Astrocyte (in vitro differentiated cells and primary cell): ENCODE measurements at regions not wholly inside any gene's neighbourhood (a gene's known extent, or its start where the extent isn't known, plus 50 kb on each side); places are given as distances from the start of the nearest gene placed in this dataset.

Experiments
- DNase-seq: peaks from one replicate; pipeline ENCODE4 v3.0.0-alpha.2; 2010; ENCODE audit warnings: low read depth
- FAIRE-seq: peaks from 2 replicates; lab custom pipeline; 2011; peaks lifted over from hg19 to GRCh38; lab: Jason Lieb, UNC
- H2AFZ ChIP-seq: 2 replicates; pipeline ENCODE4 v1.6.0; 2012; ENCODE audit warnings: low read depth, low read length, inconsistent platforms
- H3K27ac ChIP-seq: 2 replicates; pipeline ENCODE4 v1.5.1; 2011; ENCODE audit warnings: low read depth, low read length, inconsistent platforms
- H3K27me3 ChIP-seq: 2 replicates; pipeline ENCODE4 v1.6.0; 2011; ENCODE audit warnings: low read length, inconsistent platforms; ENCODE audit not compliant: insufficient read depth
- H3K36me3 ChIP-seq: 2 replicates; pipeline ENCODE4 v1.5.1; 2011; ENCODE audit warnings: low read length, inconsistent platforms; ENCODE audit not compliant: insufficient read depth
- H3K4me1 ChIP-seq: 2 replicates; pipeline ENCODE4 v1.5.1; 2011; ENCODE audit warnings: low read length, inconsistent platforms; ENCODE audit not compliant: insufficient read depth
- H3K4me2 ChIP-seq: 2 replicates; pipeline ENCODE4 v1.6.0; 2012; ENCODE audit warnings: low read length, inconsistent platforms
- H3K4me3 ChIP-seq: 2 replicates; pipeline ENCODE4 v1.5.1; 2011; ENCODE audit warnings: low read depth, mild to moderate bottlenecking, low read length, inconsistent platforms; ENCODE audit not compliant: insufficient read depth
- H3K79me2 ChIP-seq: 2 replicates; pipeline ENCODE4 v1.6.0; 2012; ENCODE audit warnings: mild to moderate bottlenecking, low read length, inconsistent platforms; ENCODE audit not compliant: insufficient read depth
- H3K9ac ChIP-seq: 2 replicates; pipeline ENCODE4 v1.6.0; 2012; ENCODE audit warnings: mild to moderate bottlenecking, low read length, inconsistent platforms
- H3K9me3 ChIP-seq: 2 replicates; pipeline ENCODE4 v1.5.1; 2012; ENCODE audit warnings: low read depth, mild to moderate bottlenecking, low read length, inconsistent platforms; ENCODE audit not compliant: insufficient read depth
- H4K20me1 ChIP-seq: 2 replicates; pipeline ENCODE4 v1.6.0; 2012; ENCODE audit warnings: low read length, inconsistent platforms; ENCODE audit not compliant: insufficient read depth
- H3K27ac Mint-ChIP-seq: one replicate; pipeline ENCODE4 v1.8.0; 2021; ENCODE audit warnings: mild to moderate bottlenecking, mixed read lengths; ENCODE audit not compliant: unreplicated experiment
- H3K27me3 Mint-ChIP-seq: one replicate; pipeline ENCODE4 v1.8.0; 2021; ENCODE audit warnings: low read depth, mixed read lengths; ENCODE audit not compliant: unreplicated experiment
- H3K36me3 Mint-ChIP-seq: one replicate; pipeline ENCODE4 v1.8.0; 2021; ENCODE audit warnings: low read depth, mixed read lengths; ENCODE audit not compliant: unreplicated experiment
- H3K4me1 Mint-ChIP-seq: one replicate; pipeline ENCODE4 v1.8.0; 2021; ENCODE audit warnings: low read depth, mixed read lengths; ENCODE audit not compliant: unreplicated experiment
- H3K4me3 Mint-ChIP-seq: one replicate; pipeline ENCODE4 v1.8.0; 2021; ENCODE audit warnings: mild to moderate bottlenecking, moderate library complexity, mixed read lengths; ENCODE audit not compliant: unreplicated experiment
- H3K9me3 Mint-ChIP-seq: one replicate; pipeline ENCODE4 v1.8.0; 2021; ENCODE audit warnings: mild to moderate bottlenecking, mixed read lengths; ENCODE audit not compliant: unreplicated experiment
- CTCF ChIP-seq: IDR thresholded peaks from 2 replicates; pipeline ENCODE4 v1.5.1; 2011; ENCODE audit warnings: low read depth, mild to moderate bottlenecking, inconsistent platforms, low read length, moderate library complexity; ENCODE audit not compliant: insufficient read depth
- EZH2 ChIP-seq: IDR thresholded peaks from 2 replicates; pipeline ENCODE4 v1.6.1; 2012; ENCODE audit warnings: mild to moderate bottlenecking, low read length, inconsistent platforms; ENCODE audit not compliant: insufficient read depth

GRCh38 chr12:75913502-75914351 is 117.8 kb downstream of the PHLDA1 start:
- H3K4me2 ChIP-seq = no peak overlapping the region
- Mint-ChIP-seq H3K4me3 (no peak overlapping the region), H3K27ac (no peak overlapping the region), H3K4me1 (no peaks in the 10 kb centered on the region), H3K27me3 (no peaks in the 10 kb centered on the region), H3K36me3 (no peaks in the 10 kb centered on the region), H3K9me3 (no peaks in the 10 kb centered on the region)
- H4K20me1 ChIP-seq = no peaks in the 10 kb centered on the region
- no peaks in the 10 kb centered on the region for H3K9me3 ChIP-seq
- DNase-seq = peak; percentile 46
- H3K4me1 ChIP-seq = peaks cover 2% of the 10 kb centered on the region
- no peaks in the 10 kb centered on the region for H3K36me3 ChIP-seq
- H2AFZ ChIP-seq = peak overlapping the region; percentile 39
- no peak overlapping the region for H3K4me3 ChIP-seq
- FAIRE-seq = no peak
- H3K79me2 ChIP-seq = no peaks in the 10 kb centered on the region
- H3K27me3 ChIP-seq = no peaks in the 10 kb centered on the region
- TF ChIP-seq EZH2 = no peak
- no peak for TF ChIP-seq CTCF
- H3K27ac ChIP-seq = no peak overlapping the region
- no peak overlapping the region for H3K9ac ChIP-seq

GRCh38 chr12:75909714-75910656 is 121.6 kb downstream of the PHLDA1 start:
- H3K4me3 Mint-ChIP-seq = no peak overlapping the region
- H3K4me1 Mint-ChIP-seq = no peaks in the 10 kb centered on the region
- H3K27me3 ChIP-seq = no peaks in the 10 kb centered on the region
- no peaks in the 10 kb centered on the region for H3K27me3 Mint-ChIP-seq
- H2AFZ ChIP-seq = no peak overlapping the region
- FAIRE-seq (no peak), DNase-seq (no peak)
- no peak for TF ChIP-seq CTCF
- no peak for TF ChIP-seq EZH2
- no peaks in the 10 kb centered on the region for H4K20me1 ChIP-seq
- peaks cover 3% of the 10 kb centered on the region for H3K4me1 ChIP-seq
- H3K9ac ChIP-seq = no peak overlapping the region
- H3K36me3 ChIP-seq = no peaks in the 10 kb centered on the region
- no peak overlapping the region for H3K4me3 ChIP-seq
- H3K27ac ChIP-seq = no peak overlapping the region
- H3K9me3 Mint-ChIP-seq = peaks cover 2% of the 10 kb centered on the region
- H3K27ac Mint-ChIP-seq = peak overlapping the region; percentile 53
- H3K9me3 ChIP-seq = no peaks in the 10 kb centered on the region
- no peaks in the 10 kb centered on the region for H3K36me3 Mint-ChIP-seq
- H3K79me2 ChIP-seq = no peaks in the 10 kb centered on the region
- no peak overlapping the region for H3K4me2 ChIP-seq
